ENCODE measurements at regions not wholly inside any gene's neighbourhood (a gene's known extent, or its start where the extent isn't known, plus 50 kb on each side); places are given as distances from the start of the nearest gene placed in this dataset.
"Not testable (repeated sequence)": the region's sequence is repeated elsewhere in the genome, so short reads cannot be mapped to it uniquely, and the experiment has no call there.

GRCh38 chr2:65789923-65790675 lies 357.7 kb upstream of the SPRED2 start:
- DNase-seq (ENCODE audit: low read depth), result no peak

- DNase-seq (ENCODE audit: low read depth), result no peak
Observed at GRCh38 chr2:65788556-65788955, 356.2 kb upstream of the SPRED2 start.

- DNase-seq (ENCODE audit: low read depth), result no peak
Observed at GRCh38 chr2:65786765-65787164, 354.4 kb upstream of the SPRED2 start.

- DNase-seq (ENCODE audit: low read depth), result no peak
Observed at GRCh38 chr2:65786007-65786717, 353.8 kb upstream of the SPRED2 start.

- DNase-seq (ENCODE audit: low read depth), result no peak
Observed at GRCh38 chr2:65782996-65783650, 350.7 kb upstream of the SPRED2 start.

GRCh38 chr2:65782186-65782585 lies 349.8 kb upstream of the SPRED2 start:
- no peak for DNase-seq (ENCODE audit: low read depth)

- no peak for DNase-seq (ENCODE audit: low read depth)
Observed at GRCh38 chr2:65781756-65782155, 349.4 kb upstream of the SPRED2 start.

- no peak for DNase-seq (ENCODE audit: low read depth)
Observed at GRCh38 chr2:65779021-65779420, 346.6 kb upstream of the SPRED2 start.

- no peak for DNase-seq (ENCODE audit: low read depth)
Observed at GRCh38 chr2:65778137-65778536, 345.7 kb upstream of the SPRED2 start.

GRCh38 chr2:65775839-65776238 lies 343.4 kb upstream of the SPRED2 start:
- DNase-seq (ENCODE audit: low read depth), result no peak

GRCh38 chr2:65767946-65768345 lies 335.5 kb upstream of the SPRED2 start:
- no peak for DNase-seq (ENCODE audit: low read depth)

- DNase-seq (ENCODE audit: low read depth), result no peak
Observed at GRCh38 chr2:65766768-65767267, 334.4 kb upstream of the SPRED2 start.

- DNase-seq (ENCODE audit: low read depth), result no peak
Observed at GRCh38 chr2:65765376-65765775, 333.0 kb upstream of the SPRED2 start.

GRCh38 chr2:65762068-65762467 lies 329.7 kb upstream of the SPRED2 start:
- DNase-seq (ENCODE audit: low read depth), result no peak

- DNase-seq (ENCODE audit: low read depth), result peak; percentile 10
Observed at GRCh38 chr2:65754219-65754618, 321.8 kb upstream of the SPRED2 start.

- DNase-seq (ENCODE audit: low read depth), result no peak
Observed at GRCh38 chr2:65751408-65751807, 319.0 kb upstream of the SPRED2 start.

GRCh38 chr2:65749545-65749944 lies 317.1 kb upstream of the SPRED2 start:
- peak; percentile 67 for DNase-seq (ENCODE audit: low read depth)

GRCh38 chr2:65747875-65748274 lies 315.5 kb upstream of the SPRED2 start:
- not testable (repeated sequence) for DNase-seq (ENCODE audit: low read depth)

- DNase-seq (ENCODE audit: low read depth), result no peak
Observed at GRCh38 chr2:65746931-65747675, 314.7 kb upstream of the SPRED2 start.

GRCh38 chr2:65744477-65745200 lies 312.2 kb upstream of the SPRED2 start:
- no peak for DNase-seq (ENCODE audit: low read depth)

- no peak for DNase-seq (ENCODE audit: low read depth)
Observed at GRCh38 chr2:65742977-65743376, 310.6 kb upstream of the SPRED2 start.
